Fibroblast of skin of scalp (primary cell): ENCODE measurements at regions not wholly inside any gene's neighbourhood (a gene's known extent, or its start where the extent isn't known, plus 50 kb on each side); places are given as distances from the start of the nearest gene placed in this dataset.

Source experiments
- DNase-seq: peaks from one replicate; pipeline ENCODE4 v3.0.0-alpha.2; 2013

- no peak for DNase-seq
Observed at GRCh38 chr2:128494640-128495321, 176.1 kb upstream of the HS6ST1 start.

- no peak for DNase-seq
Observed at GRCh38 chr2:128495996-128496547, 177.4 kb upstream of the HS6ST1 start.

- DNase-seq = no peak
Observed at GRCh38 chr2:128496700-128497099, 178.0 kb upstream of the HS6ST1 start.

- DNase-seq = no peak
Observed at GRCh38 chr2:128497461-128497860, 178.8 kb upstream of the HS6ST1 start.

GRCh38 chr2:128498086-128498485 lies 179.4 kb upstream of the HS6ST1 start:
- no peak for DNase-seq

- peak; percentile 63 for DNase-seq
Observed at GRCh38 chr2:128498589-128498988, 179.9 kb upstream of the HS6ST1 start.

GRCh38 chr2:128499367-128500137 lies 180.9 kb upstream of the HS6ST1 start:
- DNase-seq = no peak

GRCh38 chr2:128500138-128500800 lies 181.6 kb upstream of the HS6ST1 start:
- peak; percentile 83 for DNase-seq

- no peak for DNase-seq
Observed at GRCh38 chr2:128501006-128501690, 182.5 kb upstream of the HS6ST1 start.

GRCh38 chr2:128501700-128502099 lies 183.0 kb upstream of the HS6ST1 start:
- no peak for DNase-seq

- DNase-seq = no peak
Observed at GRCh38 chr2:128502200-128502599, 183.5 kb upstream of the HS6ST1 start.

- DNase-seq = no peak
Observed at GRCh38 chr2:128502638-128503246, 184.1 kb upstream of the HS6ST1 start.

GRCh38 chr2:128503399-128504245 lies 185.0 kb upstream of the HS6ST1 start:
- DNase-seq = no peak

GRCh38 chr2:128504246-128505149 lies 185.8 kb upstream of the HS6ST1 start:
- no peak for DNase-seq

GRCh38 chr2:128505150-128505490 lies 186.5 kb upstream of the HS6ST1 start:
- no peak for DNase-seq

GRCh38 chr2:128505575-128506526 lies 187.2 kb upstream of the HS6ST1 start:
- no peak for DNase-seq

- DNase-seq = no peak
Observed at GRCh38 chr2:128506534-128506933, 187.9 kb upstream of the HS6ST1 start.

- peak; percentile 58 for DNase-seq
Observed at GRCh38 chr2:128510701-128511397, 192.2 kb upstream of the HS6ST1 start.
